OCI-LY7 (cell line): ENCODE measurements at regions not wholly inside any gene's neighbourhood (a gene's known extent, or its start where the extent isn't known, plus 50 kb on each side); places are given as distances from the start of the nearest gene placed in this dataset.

Experiments
- EZH2phosphoT487 ChIP-seq: fragments of 200-600 bp; sonication (generic); IDR thresholded peaks from 2 replicates; pipeline ENCODE4 v1.6.1; 2018; ENCODE audit warnings: low read depth, borderline replicate concordance, mild to moderate bottlenecking, mixed run types, antibody characterized with exemption, low read length, moderate library complexity, mixed read lengths
- TF ChIP-seq, protein P1 (sequence below): fragments of 200-600 bp; sonication (generic); conservative IDR thresholded peaks from 2 replicates; pipeline ENCODE4 v1.5.1; 2014; ENCODE audit warnings: mild to moderate bottlenecking, antibody characterized with exemption, low read length, moderate library complexity, mixed read lengths

- TF ChIP-seq, protein P1, sequence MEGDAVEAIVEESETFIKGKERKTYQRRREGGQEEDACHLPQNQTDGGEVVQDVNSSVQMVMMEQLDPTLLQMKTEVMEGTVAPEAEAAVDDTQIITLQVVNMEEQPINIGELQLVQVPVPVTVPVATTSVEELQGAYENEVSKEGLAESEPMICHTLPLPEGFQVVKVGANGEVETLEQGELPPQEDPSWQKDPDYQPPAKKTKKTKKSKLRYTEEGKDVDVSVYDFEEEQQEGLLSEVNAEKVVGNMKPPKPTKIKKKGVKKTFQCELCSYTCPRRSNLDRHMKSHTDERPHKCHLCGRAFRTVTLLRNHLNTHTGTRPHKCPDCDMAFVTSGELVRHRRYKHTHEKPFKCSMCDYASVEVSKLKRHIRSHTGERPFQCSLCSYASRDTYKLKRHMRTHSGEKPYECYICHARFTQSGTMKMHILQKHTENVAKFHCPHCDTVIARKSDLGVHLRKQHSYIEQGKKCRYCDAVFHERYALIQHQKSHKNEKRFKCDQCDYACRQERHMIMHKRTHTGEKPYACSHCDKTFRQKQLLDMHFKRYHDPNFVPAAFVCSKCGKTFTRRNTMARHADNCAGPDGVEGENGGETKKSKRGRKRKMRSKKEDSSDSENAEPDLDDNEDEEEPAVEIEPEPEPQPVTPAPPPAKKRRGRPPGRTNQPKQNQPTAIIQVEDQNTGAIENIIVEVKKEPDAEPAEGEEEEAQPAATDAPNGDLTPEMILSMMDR = no peak
- no peak for TF ChIP-seq EZH2phosphoT487
Measured at GRCh38 chr4:3365871-3366842, 73.3 kb downstream of the RGS12 start.
